ENCODE measurements at regions not wholly inside any gene's neighbourhood (a gene's known extent, or its start where the extent isn't known, plus 50 kb on each side); places are given as distances from the start of the nearest gene placed in this dataset.

- H3K4me3 ChIP-seq (ENCODE audit: low read length) = no peak overlapping the region
- no peak for DNase-seq (ENCODE audit: low read depth)
- TF ChIP-seq CTCF (conservative IDR thresholded peaks at IDR 0.05; ENCODE audit: low read depth, low read length) = no peak
Observed at GRCh38 chr10:59524348-59524747, 162.0 kb upstream of the FAM13C start.

- H3K4me3 ChIP-seq (ENCODE audit: low read length) = no peak overlapping the region
- no peak for TF ChIP-seq CTCF (conservative IDR thresholded peaks at IDR 0.05; ENCODE audit: low read depth, low read length)
- no peak for DNase-seq (ENCODE audit: low read depth)
Observed at GRCh38 chr10:59523851-59524250, 161.5 kb upstream of the FAM13C start.

GRCh38 chr10:59517996-59518395 is 155.6 kb upstream of the FAM13C start:
- DNase-seq (ENCODE audit: low read depth) = no peak
- no peak overlapping the region for H3K4me3 ChIP-seq (ENCODE audit: low read length)
- no peak for TF ChIP-seq CTCF (conservative IDR thresholded peaks at IDR 0.05; ENCODE audit: low read depth, low read length)

- H3K4me3 ChIP-seq (ENCODE audit: low read length) = no peak overlapping the region
- DNase-seq (ENCODE audit: low read depth) = no peak
- no peak for TF ChIP-seq CTCF (conservative IDR thresholded peaks at IDR 0.05; ENCODE audit: low read depth, low read length)
Observed at GRCh38 chr10:59517341-59517899, 155.1 kb upstream of the FAM13C start.

- peak; percentile 35 for DNase-seq (ENCODE audit: low read depth)
Observed at GRCh38 chr10:59513558-59513957, 151.2 kb upstream of the FAM13C start.

GRCh38 chr10:59512951-59513350 is 150.6 kb upstream of the FAM13C start:
- H3K4me3 ChIP-seq (ENCODE audit: low read length) = no peak overlapping the region
- TF ChIP-seq CTCF (conservative IDR thresholded peaks at IDR 0.05; ENCODE audit: low read depth, low read length) = no peak
- DNase-seq (ENCODE audit: low read depth) = no peak

More at GRCh38 chr10:59513558-59513957, 151.2 kb upstream of the FAM13C start:
- TF ChIP-seq CTCF (conservative IDR thresholded peaks at IDR 0.05; ENCODE audit: low read depth, low read length) = no peak
- no peak overlapping the region for H3K4me3 ChIP-seq (ENCODE audit: low read length)

GRCh38 chr10:59508956-59509355 is 146.6 kb upstream of the FAM13C start:
- no peak for TF ChIP-seq CTCF (conservative IDR thresholded peaks at IDR 0.05; ENCODE audit: low read depth, low read length)
- no peak for DNase-seq (ENCODE audit: low read depth)
- H3K4me3 ChIP-seq (ENCODE audit: low read length) = no peak overlapping the region

Data from retinal pigment epithelial cell (primary cell).